DMS79 (cell line): ENCODE measurements at regions not wholly inside any gene's neighbourhood (a gene's known extent, or its start where the extent isn't known, plus 50 kb on each side); places are given as distances from the start of the nearest gene placed in this dataset.
"Not testable (repeated sequence)": the region's sequence is repeated elsewhere in the genome, so short reads cannot be mapped to it uniquely, and the experiment has no call there.

Experiments
- DNase-seq: peaks from one replicate; lab custom pipeline; 2025; lab: John Stamatoyannopoulos, UW

- DNase-seq: not testable (repeated sequence)
These were observed 715.9 kb downstream of the IPMK start for GRCh38 chr10:57551774-57552173.

- DNase-seq: no peak
These were observed 732.4 kb downstream of the IPMK start for GRCh38 chr10:57535306-57535705.

- no peak for DNase-seq
These were observed 754.1 kb downstream of the IPMK start for GRCh38 chr10:57513637-57514036.

GRCh38 chr10:57507788-57508187, 759.9 kb downstream of the IPMK start:
- DNase-seq: no peak

GRCh38 chr10:57506414-57507094, 761.1 kb downstream of the IPMK start:
- no peak for DNase-seq

GRCh38 chr10:57494486-57494885, 773.2 kb downstream of the IPMK start:
- no peak for DNase-seq

GRCh38 chr10:57482259-57482658, 785.4 kb downstream of the IPMK start:
- DNase-seq: no peak

- DNase-seq: no peak
These were observed 794.7 kb downstream of the IPMK start for GRCh38 chr10:57472823-57473619.

- DNase-seq: no peak
These were observed 798.7 kb downstream of the IPMK start for GRCh38 chr10:57468894-57469432.

GRCh38 chr10:57465155-57465554, 802.5 kb downstream of the IPMK start:
- DNase-seq: no peak

GRCh38 chr10:57460540-57460939, 807.2 kb downstream of the IPMK start:
- DNase-seq: no peak

- DNase-seq: no peak
These were observed 809.7 kb downstream of the IPMK start for GRCh38 chr10:57457972-57458512.

GRCh38 chr10:57430376-57430775, 837.3 kb downstream of the IPMK start:
- no peak for DNase-seq

- no peak for DNase-seq
These were observed 846.8 kb downstream of the IPMK start for GRCh38 chr10:57420881-57421280.

- no peak for DNase-seq
These were observed 849.2 kb downstream of the IPMK start for GRCh38 chr10:57418476-57418875.

- DNase-seq: no peak
These were observed 871.8 kb downstream of the IPMK start for GRCh38 chr10:57395923-57396322.

GRCh38 chr10:57367412-57367811, 900.3 kb downstream of the IPMK start:
- no peak for DNase-seq

GRCh38 chr10:57362811-57363210, 904.9 kb downstream of the IPMK start:
- no peak for DNase-seq

GRCh38 chr10:57353403-57354003, 914.2 kb downstream of the IPMK start:
- DNase-seq: no peak

- DNase-seq: no peak
These were observed 916.6 kb downstream of the IPMK start for GRCh38 chr10:57351076-57351475.

GRCh38 chr10:57341294-57341693, 926.4 kb downstream of the IPMK start:
- no peak for DNase-seq

- DNase-seq: no peak
These were observed 928.7 kb downstream of the IPMK start for GRCh38 chr10:57338823-57339558.
